HepG2 (cell line): ENCODE measurements at regions not wholly inside any gene's neighbourhood (a gene's known extent, or its start where the extent isn't known, plus 50 kb on each side); places are given as distances from the start of the nearest gene placed in this dataset.

Experiments used
- ATAC-seq: fragments of 200-7000 bp; cut with Tn5 transposase; 3 replicates; pipeline ENCODE4 v1.9.1; 2020; ENCODE audit warnings: mild to moderate bottlenecking, moderate library complexity
- BruUV-seq: library from RNA; stranded (reverse); fragments of 400-500 nt; replicated peaks from 2 replicates; lab custom pipeline; 2021; lab: Mats Ljungman, UMichigan
- CTCF ChIA-PET: fragments of 300-600 bp; formaldehyde crosslinking; extraction: SDS; loops from one replicate; lab custom pipeline; 2021; ENCODE audit warnings: low total read pairs, inconsistent platforms, low intra/inter-chr PET ratio; lab: Yijun Ruan, JAX
- POLR2A ChIA-PET: fragments of 350-600 bp; sonication (Branson Sonifier 250); formaldehyde crosslinking; loops from one replicate; lab custom pipeline; 2020; ENCODE audit warnings: antibody characterized with exemption, inconsistent platforms; lab: Yijun Ruan, JAX
- DNase-seq: peaks from one replicate; pipeline ENCODE4 v3.0.0-alpha.2; 2015; ENCODE audit warnings: low spot score
- FAIRE-seq: peaks from 3 replicates; lab custom pipeline; 2011; peaks lifted over from hg19 to GRCh38; lab: Jason Lieb, UNC
- H2AFZ ChIP-seq: one replicate; pipeline ENCODE4 v1.6.1; 2011; ENCODE audit warnings: low read length, inconsistent platforms
- H3K27ac ChIP-seq: fragments of 300-600 bp; 3 replicates; pipeline ENCODE4 v1.8.0; 2011; ENCODE audit warnings: mixed run types, mild to moderate bottlenecking, mixed read lengths, low read length, inconsistent platforms; ENCODE audit not compliant: insufficient read depth; ENCODE audit errors: extremely low read length
- H3K27me3 ChIP-seq, 2 experiments: fragments of 200-600 bp in 1 of 2; 2 replicates in 1 of 2; 3 replicates in 1 of 2; pipeline versions ENCODE4 v1.6.0 to v1.8.0; 2011; ENCODE audit warnings: low read length in 2 of 2, mild to moderate bottlenecking in 2 of 2, moderate library complexity in 2 of 2, inconsistent platforms in 1 of 2; ENCODE audit not compliant: insufficient read depth in 2 of 2, control insufficient read depth in 1 of 2
- H3K36me3 ChIP-seq, 2 experiments: fragments of 200-600 bp in 1 of 2; replicated peaks in 1 of 2; 2 replicates in 1 of 2; 3 replicates in 1 of 2; pipeline versions ENCODE4 v1.5.1 to v1.8.0; 2011; ENCODE audit warnings: low read length in 2 of 2, inconsistent platforms in 1 of 2; ENCODE audit not compliant: insufficient read depth in 2 of 2, control insufficient read depth in 1 of 2
- H3K4me1 ChIP-seq: 2 replicates; pipeline ENCODE4 v1.5.1; 2012; ENCODE audit warnings: low read length, inconsistent platforms; ENCODE audit not compliant: insufficient read depth
- H3K4me2 ChIP-seq: 2 replicates; pipeline ENCODE4 v1.6.0; 2011; ENCODE audit warnings: low read depth, low read length, inconsistent platforms
- H3K4me3 ChIP-seq, 3 experiments: fragments of 200-600 bp in 1 of 3; sonication (generic), shearing (Covaris generic) in 1 of 3; replicated peaks in 1 of 3; 2 replicates each; pipeline ENCODE4 v1.5.1; 2011 to 2016; ENCODE audit warnings: low read length in 3 of 3, inconsistent platforms in 2 of 3, low read depth in 2 of 3, mild to moderate bottlenecking in 2 of 3, control low read depth in 1 of 3, mixed read lengths in 1 of 3; ENCODE audit not compliant: insufficient read depth in 1 of 3
- H3K79me2 ChIP-seq: one replicate; pipeline ENCODE4 v1.6.1; 2011; ENCODE audit warnings: low read length, inconsistent platforms; ENCODE audit not compliant: insufficient read depth
- H3K9ac ChIP-seq: 2 replicates; pipeline ENCODE4 v1.6.0; 2011; ENCODE audit warnings: mild to moderate bottlenecking, low read depth, low read length, inconsistent platforms; ENCODE audit not compliant: insufficient read depth
- H3K9me3 ChIP-seq: 2 replicates; pipeline ENCODE4 v1.5.1; 2012; ENCODE audit warnings: mild to moderate bottlenecking, low read length
- H4K20me1 ChIP-seq: 2 replicates; pipeline ENCODE4 v1.6.0; 2011; ENCODE audit warnings: inconsistent platforms, mild to moderate bottlenecking, low read length, moderate library complexity; ENCODE audit not compliant: insufficient read depth
- ASH2L ChIP-seq: fragments of 300-600, 200-600 bp; sonication (generic); IDR thresholded peaks from 2 replicates; pipeline ENCODE4 v1.7.0; 2017; ENCODE audit warnings: low read depth, mild to moderate bottlenecking, moderate library complexity, mixed read lengths, low read length; ENCODE audit not compliant: insufficient read length
- CEBPG ChIP-seq: IDR thresholded peaks from 2 replicates; pipeline ENCODE4 v1.6.1; 2016
- HMGXB4 ChIP-seq, 2 experiments: sonication (generic) in 1 of 2; formaldehyde crosslinking in 1 of 2; IDR thresholded peaks; 2 replicates each; pipeline versions ENCODE4 v1.4.0 to v1.6.1; 2018 to 2020; ENCODE audit warnings: missing genetic modification reagents in 2 of 2, borderline replicate concordance in 1 of 2, low read depth in 1 of 2, mild to moderate bottlenecking in 1 of 2, missing biosample characterization in 1 of 2
- NR2F1 ChIP-seq, 2 experiments: fragments of 450-650 bp in 1 of 2; formaldehyde crosslinking in 1 of 2; IDR thresholded peaks; 2 replicates each; pipeline versions ENCODE4 v1.5.0 to v1.6.1; 2016 to 2020; ENCODE audit warnings: mild to moderate bottlenecking in 1 of 2, missing compliant biosample characterization in 1 of 2, missing genetic modification reagents in 1 of 2, moderate library complexity in 1 of 2
- NR2F6 ChIP-seq, 2 experiments: IDR thresholded peaks; 2 replicates each; pipeline ENCODE4 v1.6.1; 2016; ENCODE audit warnings: antibody characterized with exemption in 1 of 2, mild to moderate bottlenecking in 1 of 2
- RXRB ChIP-seq: IDR thresholded peaks from 2 replicates; pipeline ENCODE4 v1.6.1; 2016; ENCODE audit warnings: borderline replicate concordance, missing genetic modification reagents, missing compliant biosample characterization
- SOX13 ChIP-seq, 3 experiments: fragments of 450-650 bp in 1 of 3; sonication (generic) in 1 of 3; formaldehyde crosslinking in 1 of 3; IDR thresholded peaks in 2 of 3; conservative IDR thresholded peaks in 1 of 3; 2 replicates each; pipeline versions ENCODE4 v1.5.0 to v1.6.1; 2016 to 2020; ENCODE audit warnings: antibody characterized with exemption in 1 of 3, mild to moderate bottlenecking in 1 of 3, missing compliant biosample characterization in 1 of 3, missing genetic modification reagents in 1 of 3, moderate library complexity in 1 of 3
- SOX6 ChIP-seq, 2 experiments: fragments of 450-650 bp in 1 of 2; sonication (generic) in 1 of 2; formaldehyde crosslinking in 1 of 2; IDR thresholded peaks; 2 replicates each; pipeline versions ENCODE4 v1.4.0 to v1.6.1; 2017 to 2020; ENCODE audit warnings: antibody characterized with exemption in 1 of 2, mild to moderate bottlenecking in 1 of 2, missing genetic modification reagents in 1 of 2
- SP1 ChIP-seq, 2 experiments: fragments of 450-650 bp in 1 of 2; sonication (generic) in 1 of 2; formaldehyde crosslinking in 1 of 2; IDR thresholded peaks; 2 replicates each; pipeline versions ENCODE4 v1.4.0 to v1.6.1; 2016 to 2020; ENCODE audit warnings: missing genetic modification reagents in 1 of 2
- TBP ChIP-seq: sonication (generic); formaldehyde crosslinking; IDR thresholded peaks from 2 replicates; pipeline ENCODE4 v1.5.0; 2020; ENCODE audit warnings: missing genetic modification reagents
- YEATS4 ChIP-seq: sonication (generic); formaldehyde crosslinking; IDR thresholded peaks from 2 replicates; pipeline ENCODE4 v1.4.0; 2020; ENCODE audit warnings: missing genetic modification reagents, borderline replicate concordance
- WGBS: methylation state at CpG from one replicate; pipeline ENCODE4 v1.1.6; 2017; ENCODE audit warnings: low lambda C conversion rate; 5-methylcytosine and 5-hydroxymethylcytosine counted together
- in situ Hi-C: cut with HindIII; loops from 2 replicates; pipeline ENCODE4 v1.10.0; 2017; ENCODE audit warnings: low pct_unique_long_range_greater_than_20kb; ENCODE audit not compliant: extremely low pct_ligation_motif_present
- intact Hi-C: fragments of 100-400 bp; cut with micrococcal nuclease; formaldehyde crosslinking; loops from one replicate; pipeline ENCODE4 v1.10.0; 2022; ENCODE audit not compliant: unreplicated experiment
- TF ChIP-seq, protein P1 (sequence below), 2 experiments: fragments of 450-650 bp in 1 of 2; sonication (generic) in 1 of 2; formaldehyde crosslinking; IDR thresholded peaks; 2 replicates each; pipeline versions ENCODE4 v1.5.0 to v1.8.0; 2020 to 2022; ENCODE audit warnings: mild to moderate bottlenecking in 1 of 2, missing genetic modification reagents in 1 of 2
- TF ChIP-seq, protein P2 (sequence below): sonication (generic); formaldehyde crosslinking; IDR thresholded peaks from 2 replicates; pipeline ENCODE4 v1.4.0; 2020; ENCODE audit warnings: missing genetic modification reagents
- TF ChIP-seq, protein P3 (sequence below): sonication (generic); formaldehyde crosslinking; IDR thresholded peaks from 2 replicates; pipeline ENCODE4 v1.4.0; 2020; ENCODE audit warnings: missing genetic modification reagents, borderline replicate concordance

GRCh38 chr19:46958532-46958931 is 61.1 kb upstream of the NPAS1 start:
- intact Hi-C loops = no loop called here

More at GRCh38 chr19:46958532-46958931, 61.1 kb upstream of the NPAS1 start:
- in situ Hi-C loops = no loop called here
- Histone ChIP-seq H3K4me1 (peaks cover 84% of the 10 kb centered on the region), H3K9ac (no peak overlapping the region), H3K4me3 (no peak overlapping the region), H3K27me3 (no peaks in the 10 kb centered on the region), H3K36me3 (peaks cover 0 to 3% of the 10 kb centered on the region in 2 experiments; a peak in 2 of 5 replicates), H3K27ac (peak overlapping the region; percentile 56), H4K20me1 (no peaks in the 10 kb centered on the region), H3K4me2 (no peak overlapping the region), H2AFZ (no peak overlapping the region), H3K79me2 (peaks cover 50% of the 10 kb centered on the region), H3K9me3 (no peaks in the 10 kb centered on the region)
- no peak for ATAC-seq
- ChIA-PET CTCF (no interaction called here), POLR2A (no interaction called here)
- 70% methylated on average over 6 of the region's 6 CpGs for WGBS
- BruUV-seq = no TSS peak
- TF ChIP-seq RXRB = peak; percentile 25; the same call in 1 of the 2 replicates
- no peak for TF ChIP-seq SOX6 (IDR thresholded peaks at IDR 0.05)
- peak; percentile 38; the same call in 1 of the 2 replicates for TF ChIP-seq SOX6 (CRISPR knock-in tag; IDR thresholded peaks at IDR 0.05)
- TF ChIP-seq, protein P1, sequence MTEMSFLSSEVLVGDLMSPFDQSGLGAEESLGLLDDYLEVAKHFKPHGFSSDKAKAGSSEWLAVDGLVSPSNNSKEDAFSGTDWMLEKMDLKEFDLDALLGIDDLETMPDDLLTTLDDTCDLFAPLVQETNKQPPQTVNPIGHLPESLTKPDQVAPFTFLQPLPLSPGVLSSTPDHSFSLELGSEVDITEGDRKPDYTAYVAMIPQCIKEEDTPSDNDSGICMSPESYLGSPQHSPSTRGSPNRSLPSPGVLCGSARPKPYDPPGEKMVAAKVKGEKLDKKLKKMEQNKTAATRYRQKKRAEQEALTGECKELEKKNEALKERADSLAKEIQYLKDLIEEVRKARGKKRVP (CRISPR knock-in tag; IDR thresholded peaks at IDR 0.05) = peak in 1 of 2 experiments; percentile 50; a peak in 1 of 4 replicates
- TF ChIP-seq, protein P2, sequence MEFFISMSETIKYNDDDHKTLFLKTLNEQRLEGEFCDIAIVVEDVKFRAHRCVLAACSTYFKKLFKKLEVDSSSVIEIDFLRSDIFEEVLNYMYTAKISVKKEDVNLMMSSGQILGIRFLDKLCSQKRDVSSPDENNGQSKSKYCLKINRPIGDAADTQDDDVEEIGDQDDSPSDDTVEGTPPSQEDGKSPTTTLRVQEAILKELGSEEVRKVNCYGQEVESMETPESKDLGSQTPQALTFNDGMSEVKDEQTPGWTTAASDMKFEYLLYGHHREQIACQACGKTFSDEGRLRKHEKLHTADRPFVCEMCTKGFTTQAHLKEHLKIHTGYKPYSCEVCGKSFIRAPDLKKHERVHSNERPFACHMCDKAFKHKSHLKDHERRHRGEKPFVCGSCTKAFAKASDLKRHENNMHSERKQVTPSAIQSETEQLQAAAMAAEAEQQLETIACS (CRISPR knock-in tag) = no peak
- peak in 1 of 2 experiments; percentile 22; a peak in 1 of 4 replicates for TF ChIP-seq NR2F1 (CRISPR knock-in tag; IDR thresholded peaks at IDR 0.05)
- no peak for TF ChIP-seq YEATS4 (CRISPR knock-in tag)
- no peak for TF ChIP-seq HMGXB4 (CRISPR knock-in tag; IDR thresholded peaks at IDR 0.05; ENCODE audit: borderline replicate concordance in 1 of 2, low read depth in 1 of 2)
- TF ChIP-seq CEBPG (CRISPR knock-in tag) = 0 out of 2 replicates have a peak, but pooled peaks have one; percentile 14
- TF ChIP-seq NR2F6 (IDR thresholded peaks at IDR 0.05) = peak; percentile 64
- peak; percentile 25; the same call in 1 of the 2 replicates for TF ChIP-seq NR2F6 (CRISPR knock-in tag; IDR thresholded peaks at IDR 0.05)
- TF ChIP-seq TBP (CRISPR knock-in tag) = no peak
- no peak for TF ChIP-seq SOX13 (IDR thresholded peaks at IDR 0.05)
- TF ChIP-seq SOX13 (CRISPR knock-in tag; conservative IDR thresholded peaks at IDR 0.05 in 1 of 2, IDR thresholded peaks at IDR 0.05 in 1 of 2) = peak in 1 of 2 experiments; percentile 60; a peak in 2 of 4 replicates
- TF ChIP-seq ASH2L = no peak
- TF ChIP-seq, protein P3, sequence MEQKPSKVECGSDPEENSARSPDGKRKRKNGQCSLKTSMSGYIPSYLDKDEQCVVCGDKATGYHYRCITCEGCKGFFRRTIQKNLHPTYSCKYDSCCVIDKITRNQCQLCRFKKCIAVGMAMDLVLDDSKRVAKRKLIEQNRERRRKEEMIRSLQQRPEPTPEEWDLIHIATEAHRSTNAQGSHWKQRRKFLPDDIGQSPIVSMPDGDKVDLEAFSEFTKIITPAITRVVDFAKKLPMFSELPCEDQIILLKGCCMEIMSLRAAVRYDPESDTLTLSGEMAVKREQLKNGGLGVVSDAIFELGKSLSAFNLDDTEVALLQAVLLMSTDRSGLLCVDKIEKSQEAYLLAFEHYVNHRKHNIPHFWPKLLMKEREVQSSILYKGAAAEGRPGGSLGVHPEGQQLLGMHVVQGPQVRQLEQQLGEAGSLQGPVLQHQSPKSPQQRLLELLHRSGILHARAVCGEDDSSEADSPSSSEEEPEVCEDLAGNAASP = peak; percentile 86; the same call in 1 of the 2 replicates
- no peak for TF ChIP-seq SP1 (IDR thresholded peaks at IDR 0.05)
- no peak for TF ChIP-seq SP1 (CRISPR knock-in tag; IDR thresholded peaks at IDR 0.05)
- peak; percentile 44 for DNase-seq
- peak; percentile 47 for FAIRE-seq
